WTC11 (cell line): ENCODE measurements at regions not wholly inside any gene's neighbourhood (a gene's known extent, or its start where the extent isn't known, plus 50 kb on each side); places are given as distances from the start of the nearest gene placed in this dataset.

Experiments
- ATF6 ChIP-seq: sonication (generic); formaldehyde crosslinking; IDR thresholded peaks from 2 replicates; pipeline ENCODE4 v1.8.1; 2023; ENCODE audit warnings: mild to moderate bottlenecking, missing genetic modification reagents
- CREB1 ChIP-seq: sonication (generic); formaldehyde crosslinking; IDR thresholded peaks from 2 replicates; pipeline ENCODE4 v1.8.0; 2023; ENCODE audit warnings: mild to moderate bottlenecking, missing genetic modification reagents
- CTCF ChIP-seq: fragments of 200-600 bp; IDR thresholded peaks from 2 replicates; pipeline ENCODE4 v1.8.0; 2022; ENCODE audit warnings: antibody characterized with exemption
- E2F1 ChIP-seq: sonication (generic); formaldehyde crosslinking; IDR thresholded peaks from 2 replicates; pipeline ENCODE4 v1.8.0; 2022; ENCODE audit warnings: mild to moderate bottlenecking, missing genetic modification reagents
- NFYB ChIP-seq: sonication (generic); formaldehyde crosslinking; conservative IDR thresholded peaks from 2 replicates; pipeline ENCODE4 v1.8.0; 2022; ENCODE audit warnings: low read depth, missing genetic modification reagents
- RORB ChIP-seq: fragments of 250-450 bp; sonication (Bioruptor Pico); IDR thresholded peaks from 2 replicates; pipeline ENCODE4 v1.9.0; 2021; ENCODE audit warnings: mild to moderate bottlenecking
- SP1 ChIP-seq: sonication (generic); formaldehyde crosslinking; conservative IDR thresholded peaks from 2 replicates; pipeline ENCODE4 v1.8.1; 2022; ENCODE audit warnings: missing genetic modification reagents

GRCh38 chr22:40118979-40119378 lies 58.7 kb upstream of the TNRC6B start:
- TF ChIP-seq ATF6 (CRISPR knock-in tag) (no peak), CTCF (no peak), RORB (no peak), SP1 (no peak), CREB1 (CRISPR knock-in tag) (no peak), E2F1 (CRISPR knock-in tag) (no peak), NFYB (CRISPR knock-in tag) (no peak)
